ENCODE measurements at regions not wholly inside any gene's neighbourhood (a gene's known extent, or its start where the extent isn't known, plus 50 kb on each side); places are given as distances from the start of the nearest gene placed in this dataset.

GRCh38 chr13:85236413-85236812 is 562.8 kb downstream of the SLITRK6 start:
- H3K4me3 ChIP-seq (ENCODE audit: low read length in 2 of 2), result no peak overlapping the region
- H3K4me1 ChIP-seq (ENCODE audit: control insufficient read depth in 2 of 2, insufficient read depth in 2 of 2, low read length in 2 of 2), result no peaks in the 10 kb centered on the region
- no peaks in the 10 kb centered on the region for H3K36me3 ChIP-seq (ENCODE audit: control insufficient read depth in 2 of 2, insufficient read depth in 2 of 2, low read length in 1 of 2)
- no peaks in the 10 kb centered on the region for H3K9me3 ChIP-seq (ENCODE audit: control insufficient read depth in 2 of 2, insufficient read depth in 1 of 2, low read length in 1 of 2)
- WGBS, result 97% methylated on average over 1 of the region's 1 CpG
- no peak overlapping the region for H3K27ac ChIP-seq (ENCODE audit: low read depth in 1 of 2, low read length in 1 of 2)
- no peak for DNase-seq (ENCODE audit: low read depth in 6 of 9, low spot score in 9 of 9)
- no peaks in the 10 kb centered on the region for H3K27me3 ChIP-seq (ENCODE audit: control insufficient read depth in 2 of 2, insufficient read depth in 1 of 2, low read length in 1 of 2)

- no peak overlapping the region for H3K4me3 ChIP-seq (ENCODE audit: low read length in 2 of 2)
- no peaks in the 10 kb centered on the region for H3K36me3 ChIP-seq (ENCODE audit: control insufficient read depth in 2 of 2, insufficient read depth in 2 of 2, low read length in 1 of 2)
- no peak for DNase-seq (ENCODE audit: low read depth in 6 of 9, low spot score in 9 of 9)
- H3K27ac ChIP-seq (ENCODE audit: low read depth in 1 of 2, low read length in 1 of 2), result no peak overlapping the region
- H3K4me1 ChIP-seq (ENCODE audit: control insufficient read depth in 2 of 2, insufficient read depth in 2 of 2, low read length in 2 of 2), result no peaks in the 10 kb centered on the region
- H3K27me3 ChIP-seq (ENCODE audit: control insufficient read depth in 2 of 2, insufficient read depth in 1 of 2, low read length in 1 of 2), result no peaks in the 10 kb centered on the region
- WGBS, result 93% methylated on average over 4 of the region's 4 CpGs
- no peaks in the 10 kb centered on the region for H3K9me3 ChIP-seq (ENCODE audit: control insufficient read depth in 2 of 2, insufficient read depth in 1 of 2, low read length in 1 of 2)
These were observed 568.5 kb downstream of the SLITRK6 start for GRCh38 chr13:85230691-85231093.

- Histone ChIP-seq H3K27me3 (ENCODE audit: control insufficient read depth in 2 of 2, insufficient read depth in 1 of 2, low read length in 1 of 2) (no peaks in the 10 kb centered on the region), H3K27ac (ENCODE audit: low read depth in 1 of 2, low read length in 1 of 2) (no peak overlapping the region), H3K36me3 (ENCODE audit: control insufficient read depth in 2 of 2, insufficient read depth in 2 of 2, low read length in 1 of 2) (no peaks in the 10 kb centered on the region), H3K4me1 (ENCODE audit: control insufficient read depth in 2 of 2, insufficient read depth in 2 of 2, low read length in 2 of 2) (no peaks in the 10 kb centered on the region), H3K9me3 (ENCODE audit: control insufficient read depth in 2 of 2, insufficient read depth in 1 of 2, low read length in 1 of 2) (no peaks in the 10 kb centered on the region), H3K4me3 (ENCODE audit: low read length in 2 of 2) (no peak overlapping the region)
- 94% methylated on average over 2 of the region's 2 CpGs for WGBS
- no peak for DNase-seq (ENCODE audit: low read depth in 6 of 9, low spot score in 9 of 9)
These were observed 570.5 kb downstream of the SLITRK6 start for GRCh38 chr13:85228692-85229091.

GRCh38 chr13:85223883-85224656 is 575.1 kb downstream of the SLITRK6 start:
- no peaks in the 10 kb centered on the region for H3K4me1 ChIP-seq (ENCODE audit: control insufficient read depth in 2 of 2, insufficient read depth in 2 of 2, low read length in 2 of 2)
- no peak overlapping the region for H3K27ac ChIP-seq (ENCODE audit: low read depth in 1 of 2, low read length in 1 of 2)
- no peaks in the 10 kb centered on the region for H3K36me3 ChIP-seq (ENCODE audit: control insufficient read depth in 2 of 2, insufficient read depth in 2 of 2, low read length in 1 of 2)
- WGBS, result 93% methylated on average over 4 of the region's 4 CpGs
- DNase-seq (ENCODE audit: low read depth in 6 of 9, low spot score in 9 of 9), result no peak
- H3K27me3 ChIP-seq (ENCODE audit: control insufficient read depth in 2 of 2, insufficient read depth in 1 of 2, low read length in 1 of 2), result no peaks in the 10 kb centered on the region
- H3K9me3 ChIP-seq (ENCODE audit: control insufficient read depth in 2 of 2, insufficient read depth in 1 of 2, low read length in 1 of 2), result peaks cover 0 to 4% of the 10 kb centered on the region in 2 donors
- H3K4me3 ChIP-seq (ENCODE audit: low read length in 2 of 2), result no peak overlapping the region

- H3K9me3 ChIP-seq (ENCODE audit: control insufficient read depth in 2 of 2, insufficient read depth in 1 of 2, low read length in 1 of 2), result peaks cover 0 to 4% of the 10 kb centered on the region in 2 donors
- no peak for DNase-seq (ENCODE audit: low read depth in 6 of 9, low spot score in 9 of 9)
- H3K27me3 ChIP-seq (ENCODE audit: control insufficient read depth in 2 of 2, insufficient read depth in 1 of 2, low read length in 1 of 2), result no peaks in the 10 kb centered on the region
- no peak overlapping the region for H3K4me3 ChIP-seq (ENCODE audit: low read length in 2 of 2)
- H3K36me3 ChIP-seq (ENCODE audit: control insufficient read depth in 2 of 2, insufficient read depth in 2 of 2, low read length in 1 of 2), result no peaks in the 10 kb centered on the region
- H3K4me1 ChIP-seq (ENCODE audit: control insufficient read depth in 2 of 2, insufficient read depth in 2 of 2, low read length in 2 of 2), result no peaks in the 10 kb centered on the region
- no peak overlapping the region for H3K27ac ChIP-seq (ENCODE audit: low read depth in 1 of 2, low read length in 1 of 2)
These were observed 582.6 kb downstream of the SLITRK6 start for GRCh38 chr13:85216576-85216975.

GRCh38 chr13:85212692-85213091 is 586.5 kb downstream of the SLITRK6 start:
- no peak overlapping the region for H3K27ac ChIP-seq (ENCODE audit: low read depth in 1 of 2, low read length in 1 of 2)
- no peaks in the 10 kb centered on the region for H3K36me3 ChIP-seq (ENCODE audit: control insufficient read depth in 2 of 2, insufficient read depth in 2 of 2, low read length in 1 of 2)
- H3K4me1 ChIP-seq (ENCODE audit: control insufficient read depth in 2 of 2, insufficient read depth in 2 of 2, low read length in 2 of 2), result no peaks in the 10 kb centered on the region
- no peak for DNase-seq (ENCODE audit: low read depth in 6 of 9, low spot score in 9 of 9)
- peaks cover 3 to 7% of the 10 kb centered on the region in 2 donors for H3K9me3 ChIP-seq (ENCODE audit: control insufficient read depth in 2 of 2, insufficient read depth in 1 of 2, low read length in 1 of 2)
- 92% methylated on average over 2 of the region's 2 CpGs for WGBS
- no peak overlapping the region for H3K4me3 ChIP-seq (ENCODE audit: low read length in 2 of 2)
- no peaks in the 10 kb centered on the region for H3K27me3 ChIP-seq (ENCODE audit: control insufficient read depth in 2 of 2, insufficient read depth in 1 of 2, low read length in 1 of 2)

GRCh38 chr13:85204668-85205344 is 594.4 kb downstream of the SLITRK6 start:
- 94% methylated on average over 53 of the region's 53 CpGs for WGBS
- no peaks in the 10 kb centered on the region for H3K36me3 ChIP-seq (ENCODE audit: control insufficient read depth in 2 of 2, insufficient read depth in 2 of 2, low read length in 1 of 2)
- no peaks in the 10 kb centered on the region for H3K4me1 ChIP-seq (ENCODE audit: control insufficient read depth in 2 of 2, insufficient read depth in 2 of 2, low read length in 2 of 2)
- DNase-seq (ENCODE audit: low read depth in 6 of 9, low spot score in 9 of 9), result no peak
- H3K4me3 ChIP-seq (ENCODE audit: low read length in 2 of 2), result no peak overlapping the region
- peaks cover 3 to 20% of the 10 kb centered on the region in 2 donors for H3K9me3 ChIP-seq (ENCODE audit: control insufficient read depth in 2 of 2, insufficient read depth in 1 of 2, low read length in 1 of 2)
- H3K27ac ChIP-seq (ENCODE audit: low read depth in 1 of 2, low read length in 1 of 2), result no peak overlapping the region
- H3K27me3 ChIP-seq (ENCODE audit: control insufficient read depth in 2 of 2, insufficient read depth in 1 of 2, low read length in 1 of 2), result no peaks in the 10 kb centered on the region

GRCh38 chr13:85197431-85197830 is 601.8 kb downstream of the SLITRK6 start:
- no peak for DNase-seq (ENCODE audit: low read depth in 6 of 9, low spot score in 9 of 9)
- no peaks in the 10 kb centered on the region for H3K27me3 ChIP-seq (ENCODE audit: control insufficient read depth in 2 of 2, insufficient read depth in 1 of 2, low read length in 1 of 2)
- no peak overlapping the region for H3K4me3 ChIP-seq (ENCODE audit: low read length in 2 of 2)
- no peaks in the 10 kb centered on the region for H3K9me3 ChIP-seq (ENCODE audit: control insufficient read depth in 2 of 2, insufficient read depth in 1 of 2, low read length in 1 of 2)
- WGBS, result 54% methylated on average over 1 of the region's 1 CpG
- H3K36me3 ChIP-seq (ENCODE audit: control insufficient read depth in 2 of 2, insufficient read depth in 2 of 2, low read length in 1 of 2), result no peaks in the 10 kb centered on the region
- no peak overlapping the region for H3K27ac ChIP-seq (ENCODE audit: low read depth in 1 of 2, low read length in 1 of 2)
- no peaks in the 10 kb centered on the region for H3K4me1 ChIP-seq (ENCODE audit: control insufficient read depth in 2 of 2, insufficient read depth in 2 of 2, low read length in 2 of 2)

- H3K36me3 ChIP-seq (ENCODE audit: control insufficient read depth in 2 of 2, insufficient read depth in 2 of 2, low read length in 1 of 2), result no peaks in the 10 kb centered on the region
- H3K4me1 ChIP-seq (ENCODE audit: control insufficient read depth in 2 of 2, insufficient read depth in 2 of 2, low read length in 2 of 2), result no peaks in the 10 kb centered on the region
- no peaks in the 10 kb centered on the region for H3K9me3 ChIP-seq (ENCODE audit: control insufficient read depth in 2 of 2, insufficient read depth in 1 of 2, low read length in 1 of 2)
- H3K27me3 ChIP-seq (ENCODE audit: control insufficient read depth in 2 of 2, insufficient read depth in 1 of 2, low read length in 1 of 2), result no peaks in the 10 kb centered on the region
- H3K27ac ChIP-seq (ENCODE audit: low read depth in 1 of 2, low read length in 1 of 2), result no peak overlapping the region
- H3K4me3 ChIP-seq (ENCODE audit: low read length in 2 of 2), result no peak overlapping the region
- DNase-seq (ENCODE audit: low read depth in 6 of 9, low spot score in 9 of 9), result no peak
These were observed 604.7 kb downstream of the SLITRK6 start for GRCh38 chr13:85194482-85194881.
